Prostate gland (tissue), 2 donors: ENCODE measurements at regions not wholly inside any gene's neighbourhood (a gene's known extent, or its start where the extent isn't known, plus 50 kb on each side); places are given as distances from the start of the nearest gene placed in this dataset.

Source experiments
- DNase-seq: peaks from one replicate; pipeline ENCODE4 v3.0.0-alpha.2; 2019; ENCODE audit warnings: low spot score
- H3K27ac ChIP-seq, 2 donors: fragments of 200-600 bp; sonication (generic); 2 replicates each; pipeline ENCODE4 v1.5.1; 2017 to 2019
- H3K27me3 ChIP-seq: fragments of 200-600 bp; sonication (generic); replicated peaks from 2 replicates; pipeline ENCODE4 v1.5.1; 2019; ENCODE audit not compliant: insufficient read depth
- H3K36me3 ChIP-seq, 2 donors: fragments of 200-600 bp; sonication (generic); 1 replicate in 1 of 2; 2 replicates in 1 of 2; pipeline versions ENCODE4 v1.5.1 to v1.8.1; 2017 to 2019
- H3K4me1 ChIP-seq: fragments of 200-600 bp; sonication (generic); replicated peaks from 2 replicates; pipeline ENCODE4 v1.5.1; 2019
- H3K4me3 ChIP-seq, 2 donors: fragments of 200-600 bp; sonication (generic); 2 replicates each; pipeline ENCODE4 v1.5.1; 2017 to 2019
- H3K9me3 ChIP-seq: fragments of 200-600 bp; sonication (generic); 2 replicates; pipeline ENCODE4 v1.5.1; 2017
- POLR2A ChIP-seq: fragments of 450-650 bp; IDR thresholded peaks from one replicate; pipeline ENCODE4 v1.6.1; 2016; ENCODE audit warnings: antibody characterized with exemption, mild to moderate bottlenecking
- POLR2AphosphoS5 ChIP-seq: sonication (generic); formaldehyde crosslinking; IDR thresholded peaks from one replicate; pipeline ENCODE4 v1.6.1; 2017; ENCODE audit warnings: antibody characterized with exemption
- WGBS: methylation state at CpG from one replicate; pipeline ENCODE4 v1.1.5; 2018; 5-methylcytosine and 5-hydroxymethylcytosine counted together
- intact Hi-C: fragments of 100-400 bp; cut with DNase I; formaldehyde crosslinking; loops from one replicate; pipeline ENCODE4 v1.14.2; 2022
- TF ChIP-seq, protein P1 (sequence below), 4 experiments: fragments of 200-600 bp in 2 of 4; fragments of 450-650 bp in 2 of 4; sonication (generic) in 2 of 4; IDR thresholded peaks; 1 replicate in 3 of 4; 2 replicates in 1 of 4; pipeline ENCODE4 v1.5.1; 2016 to 2019; ENCODE audit warnings: antibody characterized with exemption in 4 of 4, mild to moderate bottlenecking in 2 of 4, moderate library complexity in 2 of 4

DNA sequence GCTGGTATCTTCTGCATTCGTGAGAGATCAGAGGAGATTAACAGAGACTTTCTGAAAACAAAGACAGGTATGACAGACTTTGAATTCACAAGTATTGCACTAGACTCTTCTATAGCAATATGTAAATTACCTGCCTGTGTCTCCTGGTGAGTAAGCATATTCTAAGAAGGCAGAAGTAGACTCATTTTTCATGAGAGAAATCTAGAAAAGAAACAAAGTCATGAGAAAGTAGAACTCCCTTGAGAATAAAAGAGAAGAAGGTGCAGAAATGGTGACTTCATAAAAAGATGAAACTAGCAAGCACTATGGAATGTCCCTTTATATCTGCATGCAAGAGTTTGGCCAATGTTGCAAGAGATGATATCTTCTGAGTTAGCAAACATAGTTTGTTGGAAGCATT is 419.8 kb downstream of the DMRT2 start:
- H3K4me1 ChIP-seq, result no peaks in the 10 kb centered on the region
- intact Hi-C loops, result no loop called here
- no peaks in the 10 kb centered on the region for H3K9me3 ChIP-seq
- H3K27ac ChIP-seq, result no peak overlapping the region
- DNase-seq, result no peak
- WGBS, result 54% methylated on average over 1 of the region's 1 CpG
- no peak overlapping the region for H3K4me3 ChIP-seq
- no peaks in the 10 kb centered on the region for H3K36me3 ChIP-seq
- TF ChIP-seq POLR2A, result no peak
- TF ChIP-seq POLR2AphosphoS5, result no peak
- TF ChIP-seq, protein P1, sequence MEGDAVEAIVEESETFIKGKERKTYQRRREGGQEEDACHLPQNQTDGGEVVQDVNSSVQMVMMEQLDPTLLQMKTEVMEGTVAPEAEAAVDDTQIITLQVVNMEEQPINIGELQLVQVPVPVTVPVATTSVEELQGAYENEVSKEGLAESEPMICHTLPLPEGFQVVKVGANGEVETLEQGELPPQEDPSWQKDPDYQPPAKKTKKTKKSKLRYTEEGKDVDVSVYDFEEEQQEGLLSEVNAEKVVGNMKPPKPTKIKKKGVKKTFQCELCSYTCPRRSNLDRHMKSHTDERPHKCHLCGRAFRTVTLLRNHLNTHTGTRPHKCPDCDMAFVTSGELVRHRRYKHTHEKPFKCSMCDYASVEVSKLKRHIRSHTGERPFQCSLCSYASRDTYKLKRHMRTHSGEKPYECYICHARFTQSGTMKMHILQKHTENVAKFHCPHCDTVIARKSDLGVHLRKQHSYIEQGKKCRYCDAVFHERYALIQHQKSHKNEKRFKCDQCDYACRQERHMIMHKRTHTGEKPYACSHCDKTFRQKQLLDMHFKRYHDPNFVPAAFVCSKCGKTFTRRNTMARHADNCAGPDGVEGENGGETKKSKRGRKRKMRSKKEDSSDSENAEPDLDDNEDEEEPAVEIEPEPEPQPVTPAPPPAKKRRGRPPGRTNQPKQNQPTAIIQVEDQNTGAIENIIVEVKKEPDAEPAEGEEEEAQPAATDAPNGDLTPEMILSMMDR (IDR thresholded peaks at IDR 0.05), result no peak
- H3K27me3 ChIP-seq, result no peaks in the 10 kb centered on the region

DNA sequence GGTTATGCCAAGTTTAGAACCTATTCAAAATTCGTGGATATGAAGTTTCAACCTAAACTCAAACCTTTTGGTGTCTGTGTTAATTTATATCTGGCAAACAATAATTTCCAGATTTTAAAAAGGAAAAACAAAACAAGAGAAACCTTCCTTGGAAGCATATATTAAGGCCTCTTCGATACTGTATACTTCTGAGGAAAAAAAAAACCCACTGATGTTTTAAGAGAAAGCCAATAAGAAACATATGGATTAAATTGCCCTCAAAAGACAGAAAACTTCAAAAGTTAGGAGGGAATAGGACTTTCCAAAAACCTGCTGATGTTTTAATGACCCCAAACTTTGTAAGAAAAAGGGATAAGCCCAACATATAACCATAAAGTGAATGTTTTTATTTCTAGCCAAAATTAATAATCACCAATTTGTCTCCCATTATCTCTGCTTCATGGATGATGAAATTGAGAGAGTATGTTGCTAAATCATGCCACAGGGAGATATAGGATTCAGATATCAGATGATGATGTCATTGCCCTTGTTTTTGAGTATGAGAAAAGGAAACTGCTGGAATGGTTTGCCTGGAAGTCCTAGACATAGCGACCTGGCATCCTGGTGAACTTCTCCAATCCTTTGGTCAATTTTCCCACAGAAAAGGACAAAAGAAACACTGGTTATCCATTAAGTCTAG is 423.9 kb downstream of the DMRT2 start:
- WGBS, result 57% methylated on average over 3 of the region's 3 CpGs
- intact Hi-C loops, result no loop called here
- Histone ChIP-seq H3K9me3 (no peaks in the 10 kb centered on the region), H3K4me1 (no peaks in the 10 kb centered on the region), H3K4me3 (no peak overlapping the region), H3K27me3 (no peaks in the 10 kb centered on the region), H3K27ac (no peak overlapping the region), H3K36me3 (no peaks in the 10 kb centered on the region)
- no peak for TF ChIP-seq POLR2A
- no peak for TF ChIP-seq POLR2AphosphoS5
- TF ChIP-seq, protein P1 (IDR thresholded peaks at IDR 0.05), result no peak
- DNase-seq, result no peak

DNA sequence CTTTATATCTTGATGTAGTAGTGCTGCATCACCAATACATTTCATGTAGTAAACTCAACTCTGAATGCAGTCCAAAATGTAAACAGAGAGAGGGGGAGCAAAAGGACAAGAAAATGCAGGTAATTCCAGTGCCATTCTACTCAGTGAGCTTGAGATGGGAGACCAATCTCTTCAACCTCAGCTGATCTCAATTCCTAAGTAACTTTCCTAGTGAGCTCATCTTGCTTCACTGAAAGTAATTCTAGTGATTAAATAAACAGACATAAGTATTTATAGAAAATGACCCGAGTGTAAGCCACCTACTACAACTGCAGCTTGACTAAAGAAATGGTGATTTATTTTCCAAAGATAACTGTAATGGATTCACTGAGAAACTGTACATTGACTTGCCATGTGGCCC is 424.5 kb downstream of the DMRT2 start:
- 17% methylated on average over 1 of the region's 1 CpG for WGBS
- H3K4me3 ChIP-seq, result no peak overlapping the region
- H3K9me3 ChIP-seq, result no peaks in the 10 kb centered on the region
- intact Hi-C loops, result no loop called here
- H3K27ac ChIP-seq, result no peak overlapping the region
- TF ChIP-seq, protein P1 (IDR thresholded peaks at IDR 0.05), result no peak
- TF ChIP-seq POLR2A (no peak), POLR2AphosphoS5 (no peak)
- no peaks in the 10 kb centered on the region for H3K27me3 ChIP-seq
- H3K36me3 ChIP-seq, result no peaks in the 10 kb centered on the region
- no peak for DNase-seq
- no peaks in the 10 kb centered on the region for H3K4me1 ChIP-seq

GRCh38 chr9:1490341-1491232 is 440.4 kb downstream of the DMRT2 start:
- Histone ChIP-seq H3K27me3 (no peaks in the 10 kb centered on the region), H3K27ac (no peak overlapping the region), H3K4me3 (no peak overlapping the region), H3K9me3 (no peaks in the 10 kb centered on the region), H3K4me1 (no peaks in the 10 kb centered on the region), H3K36me3 (no peaks in the 10 kb centered on the region)
- WGBS, result 33% methylated on average over 8 of the region's 8 CpGs
- DNase-seq, result no peak
- intact Hi-C loops, result no loop called here
- TF ChIP-seq POLR2AphosphoS5 (no peak), POLR2A (no peak)
- TF ChIP-seq, protein P1 (IDR thresholded peaks at IDR 0.05), result no peak
